HEK293 (cell line): ENCODE measurements at regions not wholly inside any gene's neighbourhood (a gene's known extent, or its start where the extent isn't known, plus 50 kb on each side); places are given as distances from the start of the nearest gene placed in this dataset.

Experiments
- CTCF ChIA-PET: fragments of 350-600 bp; formaldehyde crosslinking; extraction: SDS; loops from one replicate; lab custom pipeline; 2021; ENCODE audit warnings: antibody characterized with exemption; lab: Yijun Ruan, JAX
- POLR2A ChIA-PET: fragments of 300-600 bp; formaldehyde crosslinking; extraction: SDS; loops from one replicate; lab custom pipeline; 2020; ENCODE audit warnings: antibody characterized with exemption, inconsistent platforms; lab: Yijun Ruan, JAX
- H3K27ac ChIP-seq: fragments of 200-500 bp; sonication (Bioruptor generic); 2 replicates; pipeline ENCODE4 v1.5.1; 2014; ENCODE audit warnings: low read depth, low read length, control low read depth, inconsistent platforms; ENCODE audit errors: extremely low read depth
- H3K36me3 ChIP-seq, 2 experiments: fragments of 200-500 bp in 1 of 2; sonication (Bioruptor generic) in 1 of 2; 1 replicate in 1 of 2; 2 replicates in 1 of 2; pipeline ENCODE4 v1.5.1; 2014 to 2017; ENCODE audit warnings: inconsistent platforms in 2 of 2, low read length in 2 of 2; ENCODE audit not compliant: control insufficient read depth in 2 of 2, insufficient read depth in 1 of 2
- H3K4me1 ChIP-seq: fragments of 200-500 bp; sonication (Bioruptor generic); 2 replicates; pipeline ENCODE4 v1.5.1; 2014; ENCODE audit warnings: mild to moderate bottlenecking, low read length, inconsistent platforms; ENCODE audit not compliant: control insufficient read depth, insufficient read depth
- H3K4me3 ChIP-seq: 2 replicates; pipeline ENCODE4 v1.5.1; 2011; ENCODE audit warnings: low read depth, mild to moderate bottlenecking, control low read depth, low read length, moderate library complexity
- H3K9me3 ChIP-seq: fragments of 200-500 bp; sonication (Bioruptor generic); 2 replicates; pipeline ENCODE4 v1.5.1; 2014; ENCODE audit warnings: low read depth, low read length, inconsistent platforms; ENCODE audit not compliant: control insufficient read depth, insufficient read depth
- AEBP2 ChIP-seq: fragments of 450-650 bp; formaldehyde crosslinking; IDR thresholded peaks from 2 replicates; pipeline ENCODE4 v1.5.1; 2016; ENCODE audit warnings: missing biosample characterization, missing genetic modification characterization, borderline replicate concordance
- BCL11A ChIP-seq: fragments of 450-650 bp; formaldehyde crosslinking; IDR thresholded peaks from 2 replicates; pipeline ENCODE4 v1.5.1; 2016; ENCODE audit warnings: low read depth, missing biosample characterization, missing genetic modification characterization
- KLF17 ChIP-seq: fragments of 450-650 bp; formaldehyde crosslinking; IDR thresholded peaks from 2 replicates; pipeline ENCODE4 v1.5.1; 2016; ENCODE audit warnings: missing biosample characterization, missing genetic modification characterization
- OSR2 ChIP-seq: fragments of 450-650 bp; formaldehyde crosslinking; IDR thresholded peaks from 2 replicates; pipeline ENCODE4 v1.5.1; 2016; ENCODE audit warnings: missing biosample characterization, missing genetic modification characterization
- OVOL3 ChIP-seq: fragments of 450-650 bp; formaldehyde crosslinking; IDR thresholded peaks from 2 replicates; pipeline ENCODE4 v1.5.1; 2016; ENCODE audit warnings: missing biosample characterization, missing genetic modification characterization
- SETDB1 ChIP-seq: IDR thresholded peaks from one replicate; pipeline ENCODE4 v1.6.1; 2017; ENCODE audit warnings: mild to moderate bottlenecking, low read length, moderate library complexity, mixed read lengths; ENCODE audit not compliant: insufficient read length
- ZFP3 ChIP-seq: fragments of 450-650 bp; formaldehyde crosslinking; IDR thresholded peaks from 2 replicates; pipeline ENCODE4 v1.5.1; 2016; ENCODE audit warnings: low read depth, missing biosample characterization, missing genetic modification characterization
- ZFP41 ChIP-seq: fragments of 450-650 bp; formaldehyde crosslinking; IDR thresholded peaks from 2 replicates; pipeline ENCODE4 v1.5.1; 2016; ENCODE audit warnings: missing biosample characterization, missing genetic modification characterization, borderline replicate concordance
- ZIC2 ChIP-seq: fragments of 450-650 bp; formaldehyde crosslinking; IDR thresholded peaks from 2 replicates; pipeline ENCODE4 v1.5.1; 2016; ENCODE audit warnings: missing biosample characterization, missing genetic modification characterization
- ZNF114 ChIP-seq: fragments of 450-650 bp; formaldehyde crosslinking; IDR thresholded peaks from 2 replicates; pipeline ENCODE4 v1.5.0; 2017; ENCODE audit warnings: missing biosample characterization, missing genetic modification characterization
- ZNF16 ChIP-seq: fragments of 450-650 bp; formaldehyde crosslinking; IDR thresholded peaks from 2 replicates; pipeline ENCODE4 v1.5.1; 2016; ENCODE audit warnings: low read depth, missing biosample characterization, missing genetic modification characterization
- ZNF184 ChIP-seq: fragments of 450-650 bp; IDR thresholded peaks from 2 replicates; pipeline ENCODE4 v1.5.1; 2018; ENCODE audit warnings: missing biosample characterization, mild to moderate bottlenecking, missing genetic modification characterization
- ZNF214 ChIP-seq: fragments of 450-650 bp; formaldehyde crosslinking; IDR thresholded peaks from 2 replicates; pipeline ENCODE4 v1.5.1; 2017; ENCODE audit warnings: missing biosample characterization, mild to moderate bottlenecking, missing genetic modification characterization, borderline replicate concordance
- ZNF26 ChIP-seq: fragments of 450-650 bp; formaldehyde crosslinking; IDR thresholded peaks from 2 replicates; pipeline ENCODE4 v1.5.1; 2016; ENCODE audit warnings: missing biosample characterization, missing genetic modification characterization
- ZNF404 ChIP-seq: fragments of 450-650 bp; formaldehyde crosslinking; IDR thresholded peaks from 2 replicates; pipeline ENCODE4 v1.5.1; 2017; ENCODE audit warnings: missing biosample characterization, missing genetic modification characterization
- ZNF449 ChIP-seq: fragments of 450-650 bp; formaldehyde crosslinking; IDR thresholded peaks from 2 replicates; pipeline ENCODE4 v1.5.1; 2017; ENCODE audit warnings: missing biosample characterization, mild to moderate bottlenecking, missing genetic modification characterization, moderate library complexity
- ZNF473 ChIP-seq: fragments of 450-650 bp; formaldehyde crosslinking; IDR thresholded peaks from 2 replicates; pipeline ENCODE4 v1.5.1; 2017; ENCODE audit warnings: missing biosample characterization, missing genetic modification characterization
- ZNF521 ChIP-seq: fragments of 450-650 bp; formaldehyde crosslinking; IDR thresholded peaks from 2 replicates; pipeline ENCODE4 v1.5.1; 2017; ENCODE audit warnings: missing biosample characterization, mild to moderate bottlenecking, missing genetic modification characterization
- ZNF600 ChIP-seq: fragments of 450-650 bp; formaldehyde crosslinking; IDR thresholded peaks from 2 replicates; pipeline ENCODE4 v1.5.1; 2016; ENCODE audit warnings: missing biosample characterization, missing genetic modification characterization
- ZNF629 ChIP-seq: fragments of 450-650 bp; formaldehyde crosslinking; IDR thresholded peaks from 2 replicates; pipeline ENCODE4 v1.5.1; 2017; ENCODE audit warnings: missing biosample characterization, missing genetic modification characterization
- TF ChIP-seq, protein P1 (sequence below): fragments of 450-650 bp; formaldehyde crosslinking; IDR thresholded peaks from 2 replicates; pipeline ENCODE4 v1.5.1; 2016; ENCODE audit warnings: missing biosample characterization, missing genetic modification characterization
- TF ChIP-seq, protein P2 (sequence below): fragments of 450-650 bp; formaldehyde crosslinking; IDR thresholded peaks from 2 replicates; pipeline ENCODE4 v1.5.1; 2016; ENCODE audit warnings: missing biosample characterization, missing genetic modification characterization
- TF ChIP-seq, protein P3 (sequence below): fragments of 450-650 bp; formaldehyde crosslinking; IDR thresholded peaks from 2 replicates; pipeline ENCODE4 v1.5.1; 2016; ENCODE audit warnings: missing biosample characterization, missing genetic modification characterization, low read depth
- TF ChIP-seq, protein P4 (sequence below): fragments of 450-650 bp; formaldehyde crosslinking; IDR thresholded peaks from 2 replicates; pipeline ENCODE4 v1.5.1; 2016; ENCODE audit warnings: missing biosample characterization, missing genetic modification characterization
- TF ChIP-seq, protein P5 (sequence below): IDR thresholded peaks from 2 replicates; pipeline ENCODE4 v1.6.1; 2011; ENCODE audit warnings: mild to moderate bottlenecking, low read depth, low read length, borderline replicate concordance

DNA sequence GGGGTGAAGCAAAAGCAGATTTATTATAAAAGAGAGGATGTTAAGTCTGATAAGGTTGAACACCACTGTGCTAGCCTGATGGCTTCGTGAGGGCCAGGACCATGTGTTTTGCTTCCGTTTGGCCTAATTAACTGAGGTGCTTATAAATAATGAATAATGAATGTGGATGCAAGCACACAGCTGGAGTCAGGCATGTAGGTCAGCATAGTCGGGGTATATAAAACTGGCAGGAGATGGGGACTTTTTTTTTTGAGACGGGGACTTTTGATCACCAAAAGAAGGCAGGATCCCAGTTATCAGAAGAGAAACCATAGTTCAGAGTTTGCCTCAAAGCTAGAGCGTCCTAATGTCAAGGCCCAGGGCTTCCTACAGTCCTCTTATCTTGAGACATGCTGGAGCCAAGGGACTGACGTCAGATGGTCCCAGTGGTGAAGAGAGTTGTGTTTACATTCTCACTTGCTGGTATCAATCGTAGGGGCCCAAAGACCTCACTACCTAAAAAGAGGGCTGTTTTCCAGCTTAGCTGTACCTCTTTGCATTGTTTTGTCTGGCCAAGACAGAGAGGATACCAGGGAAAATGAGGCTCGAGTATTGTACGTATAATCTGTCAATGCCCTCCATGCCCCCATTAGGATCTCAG, 50.4 kb downstream of the RTL9 start:
- CTCF ChIA-PET, result interaction anchor here (0.6 to 22.1 kb wide), 42 partner anchors 10 to 1647 kb away, joined by 3 to 576 read pairs (median 4); partner anchors contain the start of gene RTL9
- no peaks in the 10 kb centered on the region for H3K9me3 ChIP-seq
- no peaks in the 10 kb centered on the region for H3K4me1 ChIP-seq
- H3K4me3 ChIP-seq, result no peak overlapping the region
- no peaks in the 10 kb centered on the region for H3K36me3 ChIP-seq
- POLR2A ChIA-PET, result no interaction called here
- no peak overlapping the region for H3K27ac ChIP-seq
- no peak for TF ChIP-seq ZNF184 (tag by site-specific recombination)
- no peak for TF ChIP-seq AEBP2 (tag by site-specific recombination)
- no peak for TF ChIP-seq ZNF404 (tag by site-specific recombination)
- TF ChIP-seq ZIC2 (tag by site-specific recombination), result no peak
- no peak for TF ChIP-seq KLF17 (tag by site-specific recombination)
- no peak for TF ChIP-seq ZNF214
- TF ChIP-seq BCL11A, result no peak
- TF ChIP-seq, protein P1, sequence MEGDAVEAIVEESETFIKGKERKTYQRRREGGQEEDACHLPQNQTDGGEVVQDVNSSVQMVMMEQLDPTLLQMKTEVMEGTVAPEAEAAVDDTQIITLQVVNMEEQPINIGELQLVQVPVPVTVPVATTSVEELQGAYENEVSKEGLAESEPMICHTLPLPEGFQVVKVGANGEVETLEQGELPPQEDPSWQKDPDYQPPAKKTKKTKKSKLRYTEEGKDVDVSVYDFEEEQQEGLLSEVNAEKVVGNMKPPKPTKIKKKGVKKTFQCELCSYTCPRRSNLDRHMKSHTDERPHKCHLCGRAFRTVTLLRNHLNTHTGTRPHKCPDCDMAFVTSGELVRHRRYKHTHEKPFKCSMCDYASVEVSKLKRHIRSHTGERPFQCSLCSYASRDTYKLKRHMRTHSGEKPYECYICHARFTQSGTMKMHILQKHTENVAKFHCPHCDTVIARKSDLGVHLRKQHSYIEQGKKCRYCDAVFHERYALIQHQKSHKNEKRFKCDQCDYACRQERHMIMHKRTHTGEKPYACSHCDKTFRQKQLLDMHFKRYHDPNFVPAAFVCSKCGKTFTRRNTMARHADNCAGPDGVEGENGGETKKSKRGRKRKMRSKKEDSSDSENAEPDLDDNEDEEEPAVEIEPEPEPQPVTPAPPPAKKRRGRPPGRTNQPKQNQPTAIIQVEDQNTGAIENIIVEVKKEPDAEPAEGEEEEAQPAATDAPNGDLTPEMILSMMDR, result no peak
- no peak for TF ChIP-seq ZFP41
- no peak for TF ChIP-seq ZFP3 (tag by site-specific recombination)
- TF ChIP-seq ZNF16, result no peak
- TF ChIP-seq ZNF26 (tag by site-specific recombination), result no peak
- TF ChIP-seq, protein P2, sequence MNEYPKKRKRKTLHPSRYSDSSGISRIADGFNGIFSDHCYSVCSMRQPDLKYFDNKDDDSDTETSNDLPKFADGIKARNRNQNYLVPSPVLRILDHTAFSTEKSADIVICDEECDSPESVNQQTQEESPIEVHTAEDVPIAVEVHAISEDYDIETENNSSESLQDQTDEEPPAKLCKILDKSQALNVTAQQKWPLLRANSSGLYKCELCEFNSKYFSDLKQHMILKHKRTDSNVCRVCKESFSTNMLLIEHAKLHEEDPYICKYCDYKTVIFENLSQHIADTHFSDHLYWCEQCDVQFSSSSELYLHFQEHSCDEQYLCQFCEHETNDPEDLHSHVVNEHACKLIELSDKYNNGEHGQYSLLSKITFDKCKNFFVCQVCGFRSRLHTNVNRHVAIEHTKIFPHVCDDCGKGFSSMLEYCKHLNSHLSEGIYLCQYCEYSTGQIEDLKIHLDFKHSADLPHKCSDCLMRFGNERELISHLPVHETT (tag by site-specific recombination), result no peak
- TF ChIP-seq, protein P3, sequence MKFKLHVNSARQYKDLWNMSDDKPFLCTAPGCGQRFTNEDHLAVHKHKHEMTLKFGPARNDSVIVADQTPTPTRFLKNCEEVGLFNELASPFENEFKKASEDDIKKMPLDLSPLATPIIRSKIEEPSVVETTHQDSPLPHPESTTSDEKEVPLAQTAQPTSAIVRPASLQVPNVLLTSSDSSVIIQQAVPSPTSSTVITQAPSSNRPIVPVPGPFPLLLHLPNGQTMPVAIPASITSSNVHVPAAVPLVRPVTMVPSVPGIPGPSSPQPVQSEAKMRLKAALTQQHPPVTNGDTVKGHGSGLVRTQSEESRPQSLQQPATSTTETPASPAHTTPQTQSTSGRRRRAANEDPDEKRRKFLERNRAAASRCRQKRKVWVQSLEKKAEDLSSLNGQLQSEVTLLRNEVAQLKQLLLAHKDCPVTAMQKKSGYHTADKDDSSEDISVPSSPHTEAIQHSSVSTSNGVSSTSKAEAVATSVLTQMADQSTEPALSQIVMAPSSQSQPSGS, result peak; percentile 18; the same call in 1 of the 2 replicates
- TF ChIP-seq ZNF629, result peak; percentile 64
- TF ChIP-seq ZNF521 (tag by site-specific recombination), result no peak
- no peak for TF ChIP-seq ZNF600 (tag by site-specific recombination)
- TF ChIP-seq ZNF114 (tag by site-specific recombination), result no peak
- TF ChIP-seq SETDB1, result peak; percentile 18
- TF ChIP-seq OVOL3, result no peak
- no peak for TF ChIP-seq OSR2 (tag by site-specific recombination)
- no peak for TF ChIP-seq ZNF473 (tag by site-specific recombination)
- TF ChIP-seq, protein P4, sequence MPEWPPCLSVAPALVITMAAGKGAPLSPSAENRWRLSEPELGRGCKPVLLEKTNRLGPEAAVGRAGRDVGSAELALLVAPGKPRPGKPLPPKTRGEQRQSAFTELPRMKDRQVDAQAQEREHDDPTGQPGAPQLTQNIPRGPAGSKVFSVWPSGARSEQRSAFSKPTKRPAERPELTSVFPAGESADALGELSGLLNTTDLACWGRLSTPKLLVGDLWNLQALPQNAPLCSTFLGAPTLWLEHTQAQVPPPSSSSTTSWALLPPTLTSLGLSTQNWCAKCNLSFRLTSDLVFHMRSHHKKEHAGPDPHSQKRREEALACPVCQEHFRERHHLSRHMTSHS (tag by site-specific recombination), result no peak
- TF ChIP-seq, protein P5, sequence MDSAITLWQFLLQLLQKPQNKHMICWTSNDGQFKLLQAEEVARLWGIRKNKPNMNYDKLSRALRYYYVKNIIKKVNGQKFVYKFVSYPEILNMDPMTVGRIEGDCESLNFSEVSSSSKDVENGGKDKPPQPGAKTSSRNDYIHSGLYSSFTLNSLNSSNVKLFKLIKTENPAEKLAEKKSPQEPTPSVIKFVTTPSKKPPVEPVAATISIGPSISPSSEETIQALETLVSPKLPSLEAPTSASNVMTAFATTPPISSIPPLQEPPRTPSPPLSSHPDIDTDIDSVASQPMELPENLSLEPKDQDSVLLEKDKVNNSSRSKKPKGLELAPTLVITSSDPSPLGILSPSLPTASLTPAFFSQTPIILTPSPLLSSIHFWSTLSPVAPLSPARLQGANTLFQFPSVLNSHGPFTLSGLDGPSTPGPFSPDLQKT, result no peak
- TF ChIP-seq ZNF449 (tag by site-specific recombination), result no peak
